22Rv1 (cell line): ENCODE measurements at regions not wholly inside any gene's neighbourhood (a gene's known extent, or its start where the extent isn't known, plus 50 kb on each side); places are given as distances from the start of the nearest gene placed in this dataset.

ENCODE experiments used
- ZFX ChIP-seq: fragments of 450-650 bp; IDR thresholded peaks from 2 replicates; pipeline ENCODE4 v1.6.1; 2017; ENCODE audit warnings: antibody characterized with exemption, borderline replicate concordance
- TF ChIP-seq, protein P1 (sequence below): fragments of 450-650 bp; IDR thresholded peaks from 2 replicates; pipeline ENCODE4 v1.5.1; 2017; ENCODE audit warnings: mild to moderate bottlenecking

DNA sequence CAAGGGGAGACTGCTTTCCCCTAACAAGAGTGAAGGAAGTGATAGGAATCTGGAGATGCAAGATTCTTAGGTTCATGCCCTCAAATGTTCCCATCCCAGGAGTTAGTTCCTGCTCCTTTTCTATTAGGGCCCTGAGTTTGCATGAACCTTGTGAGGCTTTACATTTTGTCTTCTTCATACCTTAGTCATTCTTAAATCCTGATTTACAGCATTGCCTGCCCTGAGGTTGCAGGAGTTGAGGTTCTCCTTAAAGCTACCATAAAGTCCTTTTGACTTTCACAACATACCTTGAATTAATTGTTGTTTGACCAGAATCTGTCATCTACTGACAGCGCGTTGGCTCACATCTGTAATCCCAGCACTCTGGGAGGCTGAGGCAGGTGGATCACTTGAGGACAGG lies 151.5 kb upstream of the ABCA1 start:
- TF ChIP-seq, protein P1, sequence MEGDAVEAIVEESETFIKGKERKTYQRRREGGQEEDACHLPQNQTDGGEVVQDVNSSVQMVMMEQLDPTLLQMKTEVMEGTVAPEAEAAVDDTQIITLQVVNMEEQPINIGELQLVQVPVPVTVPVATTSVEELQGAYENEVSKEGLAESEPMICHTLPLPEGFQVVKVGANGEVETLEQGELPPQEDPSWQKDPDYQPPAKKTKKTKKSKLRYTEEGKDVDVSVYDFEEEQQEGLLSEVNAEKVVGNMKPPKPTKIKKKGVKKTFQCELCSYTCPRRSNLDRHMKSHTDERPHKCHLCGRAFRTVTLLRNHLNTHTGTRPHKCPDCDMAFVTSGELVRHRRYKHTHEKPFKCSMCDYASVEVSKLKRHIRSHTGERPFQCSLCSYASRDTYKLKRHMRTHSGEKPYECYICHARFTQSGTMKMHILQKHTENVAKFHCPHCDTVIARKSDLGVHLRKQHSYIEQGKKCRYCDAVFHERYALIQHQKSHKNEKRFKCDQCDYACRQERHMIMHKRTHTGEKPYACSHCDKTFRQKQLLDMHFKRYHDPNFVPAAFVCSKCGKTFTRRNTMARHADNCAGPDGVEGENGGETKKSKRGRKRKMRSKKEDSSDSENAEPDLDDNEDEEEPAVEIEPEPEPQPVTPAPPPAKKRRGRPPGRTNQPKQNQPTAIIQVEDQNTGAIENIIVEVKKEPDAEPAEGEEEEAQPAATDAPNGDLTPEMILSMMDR = no peak
- no peak for TF ChIP-seq ZFX
